GM18507 (cell line): ENCODE measurements at regions not wholly inside any gene's neighbourhood (a gene's known extent, or its start where the extent isn't known, plus 50 kb on each side); places are given as distances from the start of the nearest gene placed in this dataset.

ENCODE experiments used
- DNase-seq: peaks from one replicate; pipeline ENCODE4 v3.0.0; 2011; ENCODE audit warnings: low read depth; ENCODE audit not compliant: insufficient read length; ENCODE audit errors: extremely low spot score
- FAIRE-seq: peaks from 2 replicates; lab custom pipeline; 2011; peaks lifted over from hg19 to GRCh38; lab: Jason Lieb, UNC

- FAIRE-seq (no peak), DNase-seq (no peak)
Measured at GRCh38 chr9:87139099-87139730, 191.9 kb upstream of the GAS1 start.

- no peak for FAIRE-seq
- DNase-seq = no peak
Measured at GRCh38 chr9:87140142-87140541, 192.8 kb upstream of the GAS1 start.

GRCh38 chr9:87140605-87141109, 193.4 kb upstream of the GAS1 start:
- DNase-seq (no peak), FAIRE-seq (no peak)

GRCh38 chr9:87141124-87141523, 193.8 kb upstream of the GAS1 start:
- no peak for FAIRE-seq
- no peak for DNase-seq

GRCh38 chr9:87146933-87147332, 199.6 kb upstream of the GAS1 start:
- DNase-seq (no peak), FAIRE-seq (no peak)

GRCh38 chr9:87147839-87148238, 200.5 kb upstream of the GAS1 start:
- no peak for FAIRE-seq
- DNase-seq = no peak

- DNase-seq (no peak), FAIRE-seq (no peak)
Measured at GRCh38 chr9:87148331-87149104, 201.2 kb upstream of the GAS1 start.

- no peak for FAIRE-seq
- no peak for DNase-seq
Measured at GRCh38 chr9:87149799-87150198, 202.5 kb upstream of the GAS1 start.

- no peak for FAIRE-seq
- no peak for DNase-seq
Measured at GRCh38 chr9:87152256-87152655, 204.9 kb upstream of the GAS1 start.

- FAIRE-seq (no peak), DNase-seq (no peak)
Measured at GRCh38 chr9:87156247-87156646, 208.9 kb upstream of the GAS1 start.

GRCh38 chr9:87157366-87158031, 210.2 kb upstream of the GAS1 start:
- no peak for DNase-seq
- FAIRE-seq = no peak

GRCh38 chr9:87158765-87159164, 211.5 kb upstream of the GAS1 start:
- FAIRE-seq (no peak), DNase-seq (no peak)

GRCh38 chr9:87160148-87161102, 213.1 kb upstream of the GAS1 start:
- no peak for FAIRE-seq
- DNase-seq = no peak

GRCh38 chr9:87167161-87167560, 219.9 kb upstream of the GAS1 start:
- DNase-seq (no peak), FAIRE-seq (no peak)

- FAIRE-seq (no peak), DNase-seq (no peak)
Measured at GRCh38 chr9:87167582-87167981, 220.3 kb upstream of the GAS1 start.

GRCh38 chr9:87178302-87178701, 231.0 kb upstream of the GAS1 start:
- no peak for FAIRE-seq
- no peak for DNase-seq

- no peak for FAIRE-seq
- no peak for DNase-seq
Measured at GRCh38 chr9:87179553-87180340, 232.4 kb upstream of the GAS1 start.

- DNase-seq = no peak
- no peak for FAIRE-seq
Measured at GRCh38 chr9:87180361-87180760, 233.1 kb upstream of the GAS1 start.

GRCh38 chr9:87180841-87181240, 233.5 kb upstream of the GAS1 start:
- FAIRE-seq = no peak
- DNase-seq = no peak
